HG03108 (cell line): ENCODE measurements at regions not wholly inside any gene's neighbourhood (a gene's known extent, or its start where the extent isn't known, plus 50 kb on each side); places are given as distances from the start of the nearest gene placed in this dataset.
"Not testable (repeated sequence)": the region's sequence is repeated elsewhere in the genome, so short reads cannot be mapped to it uniquely, and the experiment has no call there.

ENCODE experiments used
- ATAC-seq: cut with Tn5 transposase; IDR thresholded peaks from one replicate; pipeline ENCODE4 v1.9.1; 2021; ENCODE audit warnings: moderate library complexity; ENCODE audit not compliant: unreplicated experiment

DNA sequence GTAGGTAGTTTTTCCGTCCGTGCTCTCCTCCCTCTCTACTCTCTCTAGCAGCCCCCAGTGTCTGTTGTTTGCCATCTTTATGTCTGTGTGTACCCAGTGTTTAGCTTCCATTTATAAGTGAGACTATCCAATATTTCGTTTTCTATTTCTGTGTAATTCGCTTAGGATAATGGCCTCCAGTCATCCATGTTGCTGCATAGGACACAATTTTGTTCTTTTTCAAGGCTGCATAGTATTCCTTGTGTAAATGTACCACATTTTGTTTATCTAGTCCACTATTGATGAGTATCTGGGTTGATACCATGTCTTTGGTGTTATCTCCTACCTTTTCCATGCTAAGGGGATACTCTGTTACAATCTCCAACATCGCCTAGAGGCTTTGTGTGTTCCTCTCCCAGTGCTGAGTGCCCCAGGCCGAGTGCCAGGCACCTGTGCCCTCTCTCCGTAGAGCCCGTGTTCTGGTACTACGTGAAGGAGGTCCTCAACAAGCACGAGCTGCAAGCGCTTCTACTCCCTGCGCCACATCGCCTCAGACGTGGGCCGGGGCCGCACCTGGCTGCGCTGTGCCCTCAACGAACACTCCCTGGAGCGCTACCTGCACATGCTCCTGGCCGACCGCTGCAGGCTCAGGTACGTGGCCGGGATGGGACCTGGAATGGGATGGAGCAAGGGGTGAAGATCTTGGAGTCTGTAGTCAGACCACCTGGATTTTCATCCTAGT is 51.0 kb downstream of the NPIPB11 start:
- not testable (repeated sequence) for ATAC-seq

DNA sequence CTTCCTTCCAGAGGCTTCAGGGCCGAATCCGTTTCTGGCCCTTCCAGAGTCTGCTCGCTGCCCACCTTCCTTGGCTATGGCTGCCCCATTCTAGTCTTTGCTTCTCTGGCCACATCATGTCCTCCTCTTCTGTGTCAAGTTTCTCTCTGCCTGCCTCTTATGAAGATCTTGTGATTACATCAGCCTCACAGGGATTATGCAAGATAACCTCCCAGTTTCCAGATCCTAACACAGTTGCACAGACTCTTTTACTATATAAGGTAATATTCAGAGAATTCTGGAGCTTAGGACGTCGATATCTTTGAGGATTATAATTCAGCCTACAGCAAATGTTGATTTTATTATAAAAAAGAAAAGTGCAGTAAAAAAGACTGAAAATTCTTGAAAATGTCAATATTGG is 52.1 kb downstream of the NPIPB11 start:
- ATAC-seq = not testable (repeated sequence)

DNA sequence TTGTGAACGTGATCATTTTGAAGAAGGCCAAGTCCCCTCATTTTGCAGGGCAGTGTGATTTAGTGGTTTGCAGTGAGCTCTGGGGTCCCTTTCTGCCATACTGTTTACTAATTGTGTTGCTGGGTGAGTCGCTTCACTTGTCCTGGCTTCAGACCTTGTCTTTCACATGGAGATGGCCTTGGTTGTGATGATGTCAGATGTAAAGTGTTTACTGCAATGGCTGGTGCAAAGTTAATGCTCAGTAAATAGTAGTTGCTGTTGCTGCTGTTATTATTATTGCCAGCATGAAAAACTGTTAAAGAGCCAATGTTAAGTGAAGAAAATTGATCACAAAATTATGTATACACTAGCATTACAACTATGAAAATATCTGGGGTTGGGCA is 53.9 kb downstream of the NPIPB11 start:
- ATAC-seq = not testable (repeated sequence)

DNA sequence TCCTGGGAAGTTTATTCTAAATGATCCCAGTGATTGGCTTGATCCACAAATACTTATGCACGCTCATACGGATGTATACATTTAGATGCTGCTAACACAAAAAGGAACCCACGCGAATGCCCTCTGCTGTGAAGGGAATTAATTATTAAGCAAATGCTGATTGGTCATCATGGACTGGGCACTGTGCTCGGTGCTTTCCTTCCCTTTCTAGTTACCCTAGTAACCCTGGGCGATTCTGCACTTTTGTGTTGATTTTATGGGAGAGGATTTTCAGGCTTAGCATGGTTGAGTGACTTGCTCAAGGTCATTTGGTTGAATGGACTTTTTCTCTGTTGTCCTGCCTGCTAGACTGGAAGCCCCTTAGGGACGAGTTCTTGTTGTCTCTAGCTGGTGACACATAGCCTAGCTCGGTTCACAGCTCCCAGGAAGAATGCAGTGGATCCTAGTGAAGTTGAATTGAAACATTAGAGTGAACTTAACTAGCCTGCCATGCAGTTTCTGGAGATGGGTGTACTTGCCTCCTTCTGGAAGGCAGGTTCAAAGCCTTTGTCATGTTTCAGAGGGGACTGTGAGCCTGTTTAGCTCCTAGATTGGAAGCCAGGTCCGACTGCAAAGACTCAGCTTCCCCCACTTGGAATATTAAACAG is 54.4 kb downstream of the NPIPB11 start:
- ATAC-seq = not testable (repeated sequence)

DNA sequence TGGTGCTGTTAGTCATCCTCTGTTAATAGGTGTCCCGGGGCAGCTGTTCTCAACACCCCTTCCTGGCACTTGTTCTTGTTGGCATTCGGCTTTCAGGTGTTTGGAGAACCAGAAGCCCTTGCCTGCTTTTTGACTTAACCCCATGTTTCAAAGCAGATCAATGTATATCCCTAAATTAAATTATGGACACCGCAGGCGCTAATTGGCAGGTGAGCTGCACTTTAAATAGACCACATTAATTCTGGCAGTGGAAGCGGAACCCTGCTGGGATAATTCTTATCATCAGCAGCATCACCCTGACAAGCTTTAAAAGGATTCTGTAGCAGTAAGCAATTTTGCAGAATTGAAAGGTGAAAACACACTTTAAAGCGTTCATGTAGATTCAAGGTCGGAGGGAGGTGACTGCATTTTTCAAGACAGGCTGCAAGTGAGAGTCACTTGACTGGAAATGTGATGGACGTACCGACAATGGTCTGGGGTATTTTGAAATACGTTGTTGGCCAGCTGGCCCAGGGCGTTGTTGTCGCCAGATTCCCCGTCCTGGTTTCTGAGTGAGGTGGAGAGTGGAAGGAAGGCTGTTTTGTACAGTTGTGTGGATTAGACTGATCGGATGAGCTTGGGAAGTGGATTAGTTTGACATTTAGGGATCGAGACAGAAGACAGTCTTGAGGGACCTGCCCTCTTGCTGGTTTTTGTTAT is 55.1 kb downstream of the NPIPB11 start:
- not testable (repeated sequence) for ATAC-seq

DNA sequence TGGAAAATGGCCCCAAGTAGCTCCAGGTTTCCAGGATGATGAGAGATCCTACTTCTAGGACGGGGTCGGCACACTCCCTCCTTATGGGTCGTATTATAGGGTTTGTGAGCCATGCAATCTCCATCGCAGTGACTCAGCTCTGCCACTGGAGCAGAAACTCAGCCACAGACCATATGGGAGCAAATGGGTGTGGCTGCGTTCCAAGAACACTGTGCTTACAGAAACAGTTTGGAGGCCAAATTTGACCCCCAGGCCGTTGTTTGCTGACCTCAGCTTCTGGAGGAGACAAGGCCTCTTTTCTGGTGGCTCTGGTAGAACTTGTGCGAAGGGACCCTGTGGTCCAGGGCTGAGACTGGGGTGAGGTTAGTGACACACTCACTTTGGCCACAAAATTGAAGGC is 56.5 kb downstream of the NPIPB11 start:
- not testable (repeated sequence) for ATAC-seq

DNA sequence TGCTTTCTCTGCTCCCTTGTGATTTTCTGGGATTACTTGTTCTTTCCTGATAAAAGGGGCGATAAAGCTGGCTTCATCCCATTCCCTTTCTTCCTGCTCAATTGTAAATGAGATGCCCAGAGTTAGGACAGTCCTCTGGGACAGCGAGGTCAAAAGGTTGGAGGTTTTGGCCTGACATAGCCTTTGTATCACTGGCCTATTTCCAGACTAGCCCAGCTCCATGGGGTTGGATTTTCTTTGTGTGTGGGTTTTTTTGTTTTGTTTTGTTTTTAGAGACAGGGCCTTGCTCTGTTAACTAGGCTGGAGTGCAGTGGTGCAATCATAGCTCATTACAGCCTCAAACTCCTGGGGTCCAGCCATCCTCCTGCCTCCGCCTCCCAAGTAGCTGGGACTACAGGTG is 57.8 kb downstream of the NPIPB11 start:
- ATAC-seq = not testable (repeated sequence)

DNA sequence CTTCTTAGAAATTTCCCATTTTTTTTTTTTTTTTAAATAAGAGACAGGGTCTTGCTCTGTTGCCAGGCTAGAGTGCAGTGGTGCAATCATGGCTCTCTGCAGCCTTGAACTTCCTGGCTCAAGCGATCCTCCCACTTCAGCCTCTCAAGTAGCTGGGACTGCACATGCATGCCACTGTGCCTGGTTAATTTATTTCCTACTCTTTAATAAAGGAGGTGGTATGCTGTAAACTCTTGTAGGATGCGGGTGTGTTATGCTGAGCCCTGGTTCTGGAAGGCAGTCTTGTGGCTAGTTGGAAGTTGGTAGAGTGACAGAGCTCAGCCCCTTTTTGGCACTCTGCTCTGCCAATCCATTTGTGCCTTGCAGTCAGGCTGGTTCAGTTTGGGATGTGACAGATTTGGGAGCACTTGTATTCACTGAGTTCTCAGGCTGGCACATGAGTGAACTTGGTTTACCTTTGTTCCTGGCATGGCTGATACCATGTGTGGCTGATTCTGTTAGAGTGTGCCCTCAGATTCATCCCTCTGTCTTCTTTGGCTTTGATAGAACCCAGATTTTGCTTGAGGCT is 58.3 kb downstream of the NPIPB11 start:
- not testable (repeated sequence) for ATAC-seq

DNA sequence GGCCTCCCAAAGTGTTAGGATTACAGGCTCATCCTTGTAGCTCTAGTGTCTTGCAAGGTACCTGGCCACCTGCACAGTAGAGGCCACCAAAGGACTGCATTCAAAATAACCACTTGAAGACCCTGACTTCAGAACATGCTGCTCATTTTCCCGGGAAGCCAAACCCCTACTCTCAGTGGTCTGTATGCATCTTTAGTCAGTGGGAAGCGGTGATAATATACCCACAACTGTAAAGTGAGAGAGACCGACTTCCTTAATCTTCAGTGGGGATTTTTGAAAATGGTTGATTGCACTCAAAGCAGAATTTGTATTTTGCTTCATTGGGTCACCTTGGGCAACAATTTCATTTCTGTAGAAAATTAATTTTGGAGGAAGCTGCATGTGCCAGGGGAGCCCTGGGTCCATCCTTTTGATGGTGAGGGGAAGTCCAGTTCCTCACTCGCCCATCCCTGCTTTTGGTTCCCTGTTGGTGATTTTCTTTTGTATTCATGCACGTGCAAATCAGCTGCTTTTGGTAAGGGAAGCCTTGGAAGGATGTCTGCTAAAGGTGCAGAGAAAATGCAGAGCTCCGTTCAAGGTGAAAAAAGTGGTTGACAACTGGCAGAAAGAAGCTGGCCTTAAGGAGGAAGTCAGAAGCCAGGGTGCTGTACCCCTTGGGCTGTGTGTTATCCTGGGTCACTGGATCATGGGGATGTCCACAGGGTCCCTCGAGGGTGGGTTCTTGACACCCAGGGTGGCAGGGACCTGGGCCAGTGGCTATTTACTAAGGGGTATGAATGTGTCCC is 59.5 kb downstream of the NPIPB11 start:
- not testable (repeated sequence) for ATAC-seq

DNA sequence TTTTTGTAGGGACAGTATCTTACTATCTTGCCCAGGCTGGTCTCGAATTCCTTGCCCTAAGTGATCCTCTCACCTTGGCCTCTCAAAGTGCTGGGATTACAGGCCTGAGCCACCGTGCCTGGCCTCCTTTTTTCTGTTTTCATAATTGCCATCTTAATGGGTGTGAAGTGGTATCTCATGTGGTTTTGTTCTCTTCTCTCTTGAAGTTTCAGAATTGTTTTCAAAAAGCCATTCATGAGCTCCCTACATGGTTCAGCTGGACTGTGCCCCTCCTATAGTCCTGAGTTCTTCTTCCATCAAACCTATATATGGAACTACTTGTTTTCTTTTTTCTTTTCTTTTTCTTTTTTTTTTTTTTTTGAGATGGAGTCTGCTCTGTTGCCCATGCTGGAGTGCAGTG is 60.3 kb downstream of the NPIPB11 start:
- not testable (repeated sequence) for ATAC-seq

DNA sequence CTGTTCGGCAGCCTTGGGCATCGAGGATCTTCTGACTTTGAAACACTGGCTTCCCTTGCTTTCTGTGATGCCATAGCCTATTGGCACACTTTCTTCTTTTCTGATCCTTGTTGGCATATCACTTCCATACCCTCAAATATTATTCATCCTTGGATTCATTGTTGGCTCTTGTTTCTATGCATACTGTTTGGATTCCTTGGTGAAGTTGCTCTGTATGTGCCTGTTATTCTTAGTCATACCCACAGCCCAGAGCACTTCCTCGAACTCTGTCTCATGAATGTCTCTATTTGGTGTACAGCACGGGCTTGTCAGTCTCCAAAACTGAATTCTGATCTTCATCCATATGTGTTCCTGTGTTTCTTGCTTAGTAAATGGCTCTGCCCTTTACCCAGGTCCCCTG is 63.6 kb downstream of the NPIPB11 start:
- ATAC-seq = not testable (repeated sequence)

DNA sequence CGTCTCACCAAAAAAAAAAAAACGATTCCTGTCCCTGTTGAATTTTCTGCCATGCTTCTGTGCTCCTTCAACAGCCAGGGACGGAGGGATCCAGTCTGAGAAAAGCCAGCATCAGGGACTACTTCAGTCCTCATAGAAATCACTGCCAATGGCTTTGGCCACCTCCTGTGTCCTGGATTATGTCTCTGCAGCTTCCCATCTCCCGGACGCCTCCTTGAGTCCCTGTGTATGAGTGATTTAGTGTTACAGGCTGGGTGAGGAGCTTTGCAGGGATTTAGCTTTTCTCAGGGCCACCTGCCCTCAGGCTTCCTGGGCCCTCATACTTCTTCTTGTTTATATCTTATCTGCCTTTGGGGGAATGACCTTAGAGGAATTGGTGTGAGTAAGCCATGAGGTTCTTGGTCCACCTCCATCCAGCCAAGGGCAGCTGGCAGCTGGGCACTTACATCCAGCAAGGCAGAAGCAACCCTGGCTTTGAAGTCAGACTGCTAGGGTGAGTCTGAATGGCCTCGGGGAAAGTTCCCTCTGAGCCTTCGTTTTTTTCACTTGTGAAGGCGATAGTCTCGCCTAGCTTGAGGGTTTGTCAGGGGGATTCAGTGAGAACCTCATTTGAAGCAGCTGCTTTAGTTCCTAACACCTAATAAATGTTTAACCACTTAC is 65.6 kb downstream of the NPIPB11 start:
- ATAC-seq = not testable (repeated sequence)

DNA sequence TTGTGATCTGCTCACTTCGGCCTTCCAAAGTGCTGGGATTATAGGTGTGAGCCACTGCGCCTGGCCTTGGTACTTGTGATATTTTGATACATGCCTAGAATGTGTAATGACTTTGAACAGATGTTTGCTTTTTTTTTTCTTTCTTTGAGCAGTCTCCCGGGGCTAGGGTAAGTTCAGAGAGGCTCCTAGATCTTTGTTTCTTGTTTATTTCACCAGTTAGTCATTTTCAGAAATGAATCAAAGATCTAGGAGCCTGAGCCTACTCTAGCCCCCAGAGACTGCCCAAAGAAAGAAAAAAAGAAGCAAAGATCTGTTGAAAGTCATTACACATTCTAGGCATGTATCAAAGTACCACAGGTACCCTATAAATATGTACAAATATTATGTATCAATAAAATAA is 66.3 kb downstream of the NPIPB11 start:
- ATAC-seq = not testable (repeated sequence)

DNA sequence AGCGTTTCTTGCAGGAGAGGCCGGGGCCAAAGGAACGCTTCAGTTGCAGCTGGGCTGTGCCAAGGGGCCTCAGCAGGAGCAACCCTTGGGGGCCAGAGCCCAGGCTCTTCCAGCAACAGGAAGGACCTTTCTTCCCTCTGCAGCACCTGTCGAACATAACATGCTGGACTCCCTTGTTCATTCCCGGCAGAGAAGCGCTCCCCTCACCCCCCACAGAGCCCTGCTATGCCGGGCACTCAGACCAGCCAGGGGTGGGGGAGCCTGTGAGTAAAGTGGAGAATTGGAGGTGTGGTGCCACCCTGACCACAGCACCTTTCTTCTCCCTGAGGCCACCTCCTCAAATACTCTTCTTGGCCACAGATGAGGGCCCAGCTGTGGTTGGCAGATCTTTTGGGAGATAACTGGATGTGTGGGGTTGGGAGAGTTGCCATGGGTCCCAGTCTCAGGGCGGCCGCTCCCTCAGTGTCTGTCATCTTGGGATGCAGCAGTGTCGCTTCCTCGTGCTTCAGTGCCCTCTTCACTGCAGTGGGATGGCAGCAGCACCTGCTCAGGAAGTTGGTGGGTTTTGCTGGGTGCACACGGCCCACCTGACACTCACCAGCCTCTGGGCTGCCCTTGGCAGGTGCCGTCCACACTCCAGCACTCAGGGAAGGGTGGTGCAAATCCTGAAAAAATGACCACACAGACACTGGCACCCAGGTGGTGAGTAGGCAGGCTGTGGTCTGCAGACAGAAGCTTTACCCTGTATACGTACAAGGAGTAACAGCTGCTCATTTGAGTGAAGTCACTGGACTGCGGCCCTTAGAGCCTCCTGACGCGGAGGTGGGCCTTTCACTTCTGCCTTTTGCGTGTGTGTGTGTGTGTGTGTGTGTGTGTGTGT is 67.5 kb downstream of the NPIPB11 start:
- peak; percentile 76 for ATAC-seq

DNA sequence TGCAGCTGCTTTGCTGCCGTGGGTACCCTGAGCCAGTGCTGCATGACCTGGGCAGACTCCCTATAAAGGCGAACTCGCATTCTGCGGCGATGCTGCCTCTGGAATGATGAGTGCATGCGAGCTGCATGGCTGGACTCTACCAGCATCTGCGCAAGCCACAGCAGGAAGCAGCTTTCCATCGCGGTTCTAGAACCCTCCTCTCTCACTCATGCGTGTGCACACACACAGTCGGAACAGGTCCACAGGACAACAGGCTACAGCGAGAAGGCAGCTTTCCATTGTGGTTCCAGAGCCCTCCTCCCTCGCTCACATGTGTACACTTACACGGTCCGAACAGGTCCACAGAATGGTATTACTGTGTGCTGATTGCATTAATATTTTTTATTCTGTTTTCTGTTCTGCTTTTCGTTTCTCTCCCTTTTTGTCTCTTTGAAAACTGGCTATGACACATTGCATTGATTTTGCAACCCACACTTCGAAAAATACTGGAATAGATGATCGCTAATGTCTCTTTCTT is 69.1 kb downstream of the NPIPB11 start:
- ATAC-seq = not testable (repeated sequence)

DNA sequence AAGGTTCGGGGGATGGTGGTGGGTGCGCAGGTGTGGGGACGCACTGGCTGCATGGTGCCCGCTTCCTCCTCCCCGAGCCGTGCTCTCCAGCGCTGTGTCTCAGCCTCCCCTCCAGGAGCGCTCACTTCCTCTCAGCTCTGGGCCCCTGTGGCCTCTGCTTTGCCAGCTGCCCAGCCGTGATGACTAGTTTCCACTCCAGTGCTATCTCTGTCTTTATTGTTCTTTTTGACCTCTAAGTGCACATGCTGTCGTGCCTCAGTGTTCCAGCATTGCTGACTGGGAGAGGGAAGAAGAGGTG is 71.0 kb downstream of the NPIPB11 start:
- ATAC-seq = not testable (repeated sequence)

DNA sequence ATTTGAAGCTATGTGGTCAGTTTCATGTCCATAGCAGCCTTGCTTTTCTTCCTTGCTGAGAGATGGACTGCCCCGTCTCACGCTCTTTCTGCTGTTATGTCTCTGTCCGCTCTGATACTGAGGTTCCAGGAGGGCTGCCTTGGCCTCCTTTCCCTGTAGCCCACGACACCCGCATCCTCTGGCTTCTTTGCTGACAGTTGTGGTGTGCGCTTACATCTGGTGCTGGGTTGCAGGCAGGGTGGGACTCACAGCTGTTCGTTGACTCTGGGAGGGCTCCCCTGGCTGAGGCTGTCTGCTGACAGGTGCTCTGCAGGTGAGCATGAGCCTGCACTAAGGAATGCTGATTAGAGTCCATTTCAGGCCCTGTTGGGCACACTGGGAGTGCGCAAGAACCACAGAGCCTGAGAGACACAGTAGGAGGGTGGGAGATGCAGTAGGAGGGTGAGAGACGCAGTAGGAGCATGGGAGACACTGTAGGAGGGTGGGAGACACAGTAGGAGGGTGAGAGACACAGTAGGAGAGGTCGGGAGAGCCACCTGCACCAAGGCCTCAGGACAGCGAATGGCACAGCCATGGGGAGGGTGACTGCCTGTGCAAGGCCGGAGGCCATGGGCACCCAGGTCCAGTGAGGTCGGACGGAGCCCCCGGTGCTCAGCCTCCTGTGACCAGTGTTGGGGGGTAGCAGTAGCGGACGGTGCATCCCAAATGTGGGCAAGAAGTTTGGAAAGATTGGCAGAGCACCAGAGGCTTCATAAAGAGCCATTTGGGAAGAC is 71.5 kb downstream of the NPIPB11 start:
- ATAC-seq = not testable (repeated sequence)

DNA sequence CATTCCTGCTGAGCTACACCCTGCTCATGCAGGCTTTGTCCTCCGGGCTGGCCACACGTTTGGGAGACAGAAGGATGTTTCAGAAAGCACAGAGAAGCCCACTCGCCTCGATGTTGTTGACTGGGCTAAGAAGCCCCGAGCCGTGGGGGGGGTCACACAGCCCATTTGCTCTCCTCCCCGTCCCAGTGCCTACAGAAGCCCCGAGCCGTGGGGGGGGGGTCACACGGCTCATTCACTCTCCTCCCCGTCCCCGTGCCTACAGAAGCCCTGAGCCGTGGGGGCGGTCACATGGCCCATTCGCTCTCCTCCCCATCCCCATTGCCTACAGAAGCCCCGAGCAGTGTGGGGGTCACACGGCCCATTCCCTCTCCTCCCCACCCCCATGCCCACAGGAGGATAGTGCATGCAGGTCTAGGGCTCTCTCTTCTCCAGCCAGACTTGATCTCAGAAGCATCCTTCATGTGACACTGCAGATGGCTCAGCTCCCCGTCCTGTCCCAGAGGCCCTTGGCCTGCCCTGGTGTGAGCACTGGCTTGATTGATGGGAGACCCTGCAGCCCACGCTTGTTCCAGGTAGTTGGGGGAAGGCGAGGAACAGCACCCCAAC is 72.9 kb downstream of the NPIPB11 start:
- not testable (repeated sequence) for ATAC-seq
